G401 (cell line): ENCODE measurements at regions not wholly inside any gene's neighbourhood (a gene's known extent, or its start where the extent isn't known, plus 50 kb on each side); places are given as distances from the start of the nearest gene placed in this dataset.

Experiments
- DNase-seq: peaks from one replicate; pipeline ENCODE4 v3.0.0-alpha.2; 2015; ENCODE audit warnings: low spot score
- in situ Hi-C: cut with HindIII; loops from 2 replicates; pipeline ENCODE4 v1.10.0; 2016; ENCODE audit warnings: low sequenced_read_pairs, mixed read lengths

- DNase-seq = no peak
- in situ Hi-C loops = no loop called here
Observed at GRCh38 chr7:84824057-84824651, 362.7 kb downstream of the SEMA3D start.

GRCh38 chr7:84823530-84823929, 363.3 kb downstream of the SEMA3D start:
- DNase-seq = no peak
- in situ Hi-C loops = no loop called here

- no peak for DNase-seq
- in situ Hi-C loops = no loop called here
Observed at GRCh38 chr7:84822941-84823510, 363.8 kb downstream of the SEMA3D start.

GRCh38 chr7:84821671-84822534, 365.0 kb downstream of the SEMA3D start:
- DNase-seq = no peak
- in situ Hi-C loops = no loop called here

GRCh38 chr7:84820481-84820880, 366.4 kb downstream of the SEMA3D start:
- in situ Hi-C loops = no loop called here
- DNase-seq = no peak

- in situ Hi-C loops = no loop called here
Observed at GRCh38 chr7:84817016-84817415, 369.8 kb downstream of the SEMA3D start.

GRCh38 chr7:84813376-84813775, 373.5 kb downstream of the SEMA3D start:
- DNase-seq = no peak
- in situ Hi-C loops = no loop called here

More at GRCh38 chr7:84817016-84817415, 369.8 kb downstream of the SEMA3D start:
- no peak for DNase-seq

- in situ Hi-C loops = no loop called here
Observed at GRCh38 chr7:84812021-84812420, 374.8 kb downstream of the SEMA3D start.

GRCh38 chr7:84811362-84811761, 375.5 kb downstream of the SEMA3D start:
- in situ Hi-C loops = no loop called here

More at GRCh38 chr7:84812021-84812420, 374.8 kb downstream of the SEMA3D start:
- no peak for DNase-seq

GRCh38 chr7:84809877-84810276, 377.0 kb downstream of the SEMA3D start:
- in situ Hi-C loops = no loop called here
- DNase-seq = no peak

More at GRCh38 chr7:84811362-84811761, 375.5 kb downstream of the SEMA3D start:
- no peak for DNase-seq

- in situ Hi-C loops = no loop called here
- DNase-seq = no peak
Observed at GRCh38 chr7:84803979-84804378, 382.9 kb downstream of the SEMA3D start.

- in situ Hi-C loops = no loop called here
- DNase-seq = no peak
Observed at GRCh38 chr7:84801396-84801795, 385.5 kb downstream of the SEMA3D start.

GRCh38 chr7:84800846-84801245, 386.0 kb downstream of the SEMA3D start:
- in situ Hi-C loops = no loop called here
- DNase-seq = no peak

- DNase-seq = no peak
- in situ Hi-C loops = no loop called here
Observed at GRCh38 chr7:84799106-84799505, 387.8 kb downstream of the SEMA3D start.

- in situ Hi-C loops = no loop called here
- no peak for DNase-seq
Observed at GRCh38 chr7:84792231-84792893, 394.5 kb downstream of the SEMA3D start.

- in situ Hi-C loops = no loop called here
- no peak for DNase-seq
Observed at GRCh38 chr7:84790882-84791281, 396.0 kb downstream of the SEMA3D start.

GRCh38 chr7:84786073-84786472, 400.8 kb downstream of the SEMA3D start:
- in situ Hi-C loops = no loop called here

GRCh38 chr7:84784450-84784849, 402.4 kb downstream of the SEMA3D start:
- in situ Hi-C loops = no loop called here
- no peak for DNase-seq

More at GRCh38 chr7:84786073-84786472, 400.8 kb downstream of the SEMA3D start:
- no peak for DNase-seq

GRCh38 chr7:84783141-84783778, 403.6 kb downstream of the SEMA3D start:
- DNase-seq = no peak
- in situ Hi-C loops = no loop called here
